HG03457 (cell line): ENCODE measurements at regions not wholly inside any gene's neighbourhood (a gene's known extent, or its start where the extent isn't known, plus 50 kb on each side); places are given as distances from the start of the nearest gene placed in this dataset.

ENCODE experiments used
- ATAC-seq: cut with Tn5 transposase; IDR thresholded peaks from one replicate; pipeline ENCODE4 v1.9.1; 2021; ENCODE audit warnings: moderate number of reproducible peaks; ENCODE audit not compliant: unreplicated experiment

GRCh38 chr3:18051306-18051705 is 308.9 kb upstream of the TBC1D5 start:
- ATAC-seq: no peak

- no peak for ATAC-seq
Measured at GRCh38 chr3:18049096-18049495, 306.7 kb upstream of the TBC1D5 start.

GRCh38 chr3:18047052-18047451 is 304.6 kb upstream of the TBC1D5 start:
- ATAC-seq: no peak

GRCh38 chr3:18046131-18046915 is 303.9 kb upstream of the TBC1D5 start:
- ATAC-seq: no peak

GRCh38 chr3:18044971-18045880 is 302.8 kb upstream of the TBC1D5 start:
- ATAC-seq: no peak

- ATAC-seq: no peak
Measured at GRCh38 chr3:18044191-18044590, 301.8 kb upstream of the TBC1D5 start.

- no peak for ATAC-seq
Measured at GRCh38 chr3:18036450-18036815, 294.0 kb upstream of the TBC1D5 start.

- no peak for ATAC-seq
Measured at GRCh38 chr3:18035641-18036449, 293.4 kb upstream of the TBC1D5 start.

GRCh38 chr3:18033581-18034108 is 291.2 kb upstream of the TBC1D5 start:
- ATAC-seq: no peak

- ATAC-seq: no peak
Measured at GRCh38 chr3:18030371-18030870, 288.0 kb upstream of the TBC1D5 start.

- ATAC-seq: no peak
Measured at GRCh38 chr3:18027161-18027939, 284.9 kb upstream of the TBC1D5 start.

GRCh38 chr3:18024715-18025114 is 282.3 kb upstream of the TBC1D5 start:
- ATAC-seq: no peak

GRCh38 chr3:18019161-18019495 is 276.7 kb upstream of the TBC1D5 start:
- no peak for ATAC-seq

GRCh38 chr3:18018491-18019160 is 276.2 kb upstream of the TBC1D5 start:
- ATAC-seq: no peak

- no peak for ATAC-seq
Measured at GRCh38 chr3:18016366-18016765, 273.9 kb upstream of the TBC1D5 start.

- ATAC-seq: no peak
Measured at GRCh38 chr3:18012933-18013332, 270.5 kb upstream of the TBC1D5 start.

- no peak for ATAC-seq
Measured at GRCh38 chr3:18012436-18012835, 270.0 kb upstream of the TBC1D5 start.

GRCh38 chr3:18011387-18011786 is 269.0 kb upstream of the TBC1D5 start:
- ATAC-seq: no peak

GRCh38 chr3:18010001-18010400 is 267.6 kb upstream of the TBC1D5 start:
- ATAC-seq: no peak
